MG63 (cell line): ENCODE measurements at regions not wholly inside any gene's neighbourhood (a gene's known extent, or its start where the extent isn't known, plus 50 kb on each side); places are given as distances from the start of the nearest gene placed in this dataset.

Experiments
- DNase-seq: peaks from one replicate; pipeline ENCODE4 v3.0.0-alpha.2; 2020
- H3K27me3 ChIP-seq: fragments of 250-450 bp; sonication (Bioruptor Pico); 2 replicates; pipeline ENCODE4 v1.5.1; 2020; ENCODE audit warnings: mild to moderate bottlenecking, moderate library complexity
- H3K36me3 ChIP-seq: fragments of 250-450 bp; sonication (Bioruptor Pico); 2 replicates; pipeline ENCODE4 v1.5.1; 2020; ENCODE audit warnings: mild to moderate bottlenecking, moderate library complexity
- H3K4me3 ChIP-seq: fragments of 250-450 bp; sonication (Bioruptor Pico); 2 replicates; pipeline ENCODE4 v1.5.1; 2020; ENCODE audit warnings: mild to moderate bottlenecking, moderate library complexity
- H3K9me3 ChIP-seq: fragments of 250-450 bp; sonication (Bioruptor Pico); 2 replicates; pipeline ENCODE4 v1.5.1; 2020; ENCODE audit warnings: mild to moderate bottlenecking, moderate library complexity

GRCh38 chr14:83316356-83316755, 1782.7 kb upstream of the SEL1L start:
- H3K9me3 ChIP-seq: no peaks in the 10 kb centered on the region
- no peaks in the 10 kb centered on the region for H3K36me3 ChIP-seq
- no peaks in the 10 kb centered on the region for H3K27me3 ChIP-seq
- no peak overlapping the region for H3K4me3 ChIP-seq
- DNase-seq: no peak

GRCh38 chr14:83320837-83321236, 1787.2 kb upstream of the SEL1L start:
- no peaks in the 10 kb centered on the region for H3K36me3 ChIP-seq
- no peak for DNase-seq
- no peak overlapping the region for H3K4me3 ChIP-seq
- no peaks in the 10 kb centered on the region for H3K27me3 ChIP-seq
- no peaks in the 10 kb centered on the region for H3K9me3 ChIP-seq

- no peak for DNase-seq
- no peaks in the 10 kb centered on the region for H3K9me3 ChIP-seq
- no peaks in the 10 kb centered on the region for H3K36me3 ChIP-seq
- H3K4me3 ChIP-seq: no peak overlapping the region
- no peaks in the 10 kb centered on the region for H3K27me3 ChIP-seq
Observed at GRCh38 chr14:83331513-83331912, 1797.9 kb upstream of the SEL1L start.

- Histone ChIP-seq H3K27me3 (no peaks in the 10 kb centered on the region), H3K36me3 (no peaks in the 10 kb centered on the region), H3K4me3 (no peak overlapping the region), H3K9me3 (no peaks in the 10 kb centered on the region)
- peak; percentile 3 for DNase-seq
Observed at GRCh38 chr14:83342590-83342989, 1808.9 kb upstream of the SEL1L start.

GRCh38 chr14:83347874-83348273, 1814.2 kb upstream of the SEL1L start:
- no peaks in the 10 kb centered on the region for H3K9me3 ChIP-seq
- no peak overlapping the region for H3K4me3 ChIP-seq
- H3K27me3 ChIP-seq: no peaks in the 10 kb centered on the region
- DNase-seq: no peak
- H3K36me3 ChIP-seq: no peaks in the 10 kb centered on the region

GRCh38 chr14:83355609-83356008, 1822.0 kb upstream of the SEL1L start:
- H3K9me3 ChIP-seq: no peaks in the 10 kb centered on the region
- no peak overlapping the region for H3K4me3 ChIP-seq
- H3K27me3 ChIP-seq: no peaks in the 10 kb centered on the region
- no peak for DNase-seq
- H3K36me3 ChIP-seq: no peaks in the 10 kb centered on the region

- H3K4me3 ChIP-seq: no peak overlapping the region
- H3K9me3 ChIP-seq: no peaks in the 10 kb centered on the region
- no peak for DNase-seq
- H3K36me3 ChIP-seq: no peaks in the 10 kb centered on the region
- H3K27me3 ChIP-seq: no peaks in the 10 kb centered on the region
Observed at GRCh38 chr14:83356080-83356479, 1822.4 kb upstream of the SEL1L start.

- no peaks in the 10 kb centered on the region for H3K27me3 ChIP-seq
- DNase-seq: no peak
- no peak overlapping the region for H3K4me3 ChIP-seq
- no peaks in the 10 kb centered on the region for H3K36me3 ChIP-seq
- H3K9me3 ChIP-seq: no peaks in the 10 kb centered on the region
Observed at GRCh38 chr14:83372271-83372670, 1838.6 kb upstream of the SEL1L start.

- Histone ChIP-seq H3K36me3 (no peaks in the 10 kb centered on the region), H3K27me3 (no peaks in the 10 kb centered on the region), H3K9me3 (no peaks in the 10 kb centered on the region), H3K4me3 (no peak overlapping the region)
- no peak for DNase-seq
Observed at GRCh38 chr14:83379436-83379835, 1845.8 kb upstream of the SEL1L start.

GRCh38 chr14:83384253-83384652, 1850.6 kb upstream of the SEL1L start:
- no peak for DNase-seq

GRCh38 chr14:83395321-83395720, 1861.7 kb upstream of the SEL1L start:
- DNase-seq: no peak
- Histone ChIP-seq H3K36me3 (no peaks in the 10 kb centered on the region), H3K4me3 (no peak overlapping the region), H3K27me3 (no peaks in the 10 kb centered on the region), H3K9me3 (no peaks in the 10 kb centered on the region)

More at GRCh38 chr14:83384253-83384652, 1850.6 kb upstream of the SEL1L start:
- H3K27me3 ChIP-seq: no peaks in the 10 kb centered on the region
- no peak overlapping the region for H3K4me3 ChIP-seq
- H3K9me3 ChIP-seq: no peaks in the 10 kb centered on the region
- H3K36me3 ChIP-seq: no peaks in the 10 kb centered on the region

- Histone ChIP-seq H3K36me3 (no peaks in the 10 kb centered on the region), H3K9me3 (no peaks in the 10 kb centered on the region), H3K27me3 (no peaks in the 10 kb centered on the region)
Observed at GRCh38 chr14:83416476-83416875, 1882.8 kb upstream of the SEL1L start.

GRCh38 chr14:83419420-83419819, 1885.8 kb upstream of the SEL1L start:
- DNase-seq: no peak
- Histone ChIP-seq H3K36me3 (no peaks in the 10 kb centered on the region), H3K4me3 (no peak overlapping the region), H3K27me3 (no peaks in the 10 kb centered on the region), H3K9me3 (no peaks in the 10 kb centered on the region)

More at GRCh38 chr14:83416476-83416875, 1882.8 kb upstream of the SEL1L start:
- H3K4me3 ChIP-seq: no peak overlapping the region
- no peak for DNase-seq

- Histone ChIP-seq H3K36me3 (no peaks in the 10 kb centered on the region), H3K27me3 (no peaks in the 10 kb centered on the region), H3K4me3 (no peak overlapping the region), H3K9me3 (no peaks in the 10 kb centered on the region)
- DNase-seq: no peak
Observed at GRCh38 chr14:83421711-83422110, 1888.1 kb upstream of the SEL1L start.

- Histone ChIP-seq H3K36me3 (no peaks in the 10 kb centered on the region), H3K4me3 (no peak overlapping the region), H3K9me3 (no peaks in the 10 kb centered on the region), H3K27me3 (no peaks in the 10 kb centered on the region)
- DNase-seq: no peak
Observed at GRCh38 chr14:83425138-83425537, 1891.5 kb upstream of the SEL1L start.

- DNase-seq: no peak
- Histone ChIP-seq H3K36me3 (no peaks in the 10 kb centered on the region), H3K4me3 (no peak overlapping the region), H3K27me3 (no peaks in the 10 kb centered on the region), H3K9me3 (no peaks in the 10 kb centered on the region)
Observed at GRCh38 chr14:83425706-83426105, 1892.1 kb upstream of the SEL1L start.

- DNase-seq: no peak
- H3K4me3 ChIP-seq: no peak overlapping the region
- no peaks in the 10 kb centered on the region for H3K27me3 ChIP-seq
- H3K36me3 ChIP-seq: no peaks in the 10 kb centered on the region
- no peaks in the 10 kb centered on the region for H3K9me3 ChIP-seq
Observed at GRCh38 chr14:83433618-83434017, 1900.0 kb upstream of the SEL1L start.

GRCh38 chr14:83441801-83442200, 1908.1 kb upstream of the SEL1L start:
- no peaks in the 10 kb centered on the region for H3K9me3 ChIP-seq
- H3K27me3 ChIP-seq: no peaks in the 10 kb centered on the region
- no peak overlapping the region for H3K4me3 ChIP-seq
- no peak for DNase-seq
- H3K36me3 ChIP-seq: no peaks in the 10 kb centered on the region

GRCh38 chr14:83455561-83455960, 1921.9 kb upstream of the SEL1L start:
- Histone ChIP-seq H3K27me3 (no peaks in the 10 kb centered on the region), H3K9me3 (no peaks in the 10 kb centered on the region), H3K4me3 (no peak overlapping the region), H3K36me3 (no peaks in the 10 kb centered on the region)
- DNase-seq: no peak
